ENCODE measurements at regions not wholly inside any gene's neighbourhood (a gene's known extent, or its start where the extent isn't known, plus 50 kb on each side); places are given as distances from the start of the nearest gene placed in this dataset.
A peak's percentile ranks its signal among the peaks of the same experiment; 100 is the strongest.

- Histone ChIP-seq H2AFZ (ENCODE audit: low read length) (no peak overlapping the region; the same call in 1 of the 2 replicates), H3K9ac (ENCODE audit: low read length) (peak overlapping the region; percentile 51), H3K79me2 (ENCODE audit: insufficient read depth, low read length) (no peaks in the 10 kb centered on the region), H3K9me3 (ENCODE audit: low read length) (no peaks in the 10 kb centered on the region), H3K36me3 (ENCODE audit: insufficient read depth, low read length) (peaks cover 6% of the 10 kb centered on the region; the same call in 1 of the 2 replicates), H3K9me2 (ENCODE audit: low read depth, low read length) (no peaks in the 10 kb centered on the region), H3F3A (ENCODE audit: insufficient read depth, low read length) (peaks cover 13% of the 10 kb centered on the region; the same call in 1 of the 2 replicates), H3K4me3 (ENCODE audit: low read depth, low read length, poor library complexity, severe bottlenecking) (peak overlapping the region; percentile 7), H4K20me1 (ENCODE audit: insufficient read depth, low read length) (no peaks in the 10 kb centered on the region), H3K4me1 (ENCODE audit: insufficient read depth, low read length, severe bottlenecking) (peaks cover 96% of the 10 kb centered on the region), H3K27ac (ENCODE audit: low read depth, low read length, poor library complexity, severe bottlenecking) (peak overlapping the region; percentile 93), H3K4me2 (ENCODE audit: low read length) (peak overlapping the region; percentile 38), H3K27me3 (ENCODE audit: insufficient read depth, low read length) (no peaks in the 10 kb centered on the region)
- TF ChIP-seq EZH2 (IDR thresholded peaks at IDR 0.05; ENCODE audit: borderline replicate concordance, low read length) = no peak
- TF ChIP-seq, protein P1, sequence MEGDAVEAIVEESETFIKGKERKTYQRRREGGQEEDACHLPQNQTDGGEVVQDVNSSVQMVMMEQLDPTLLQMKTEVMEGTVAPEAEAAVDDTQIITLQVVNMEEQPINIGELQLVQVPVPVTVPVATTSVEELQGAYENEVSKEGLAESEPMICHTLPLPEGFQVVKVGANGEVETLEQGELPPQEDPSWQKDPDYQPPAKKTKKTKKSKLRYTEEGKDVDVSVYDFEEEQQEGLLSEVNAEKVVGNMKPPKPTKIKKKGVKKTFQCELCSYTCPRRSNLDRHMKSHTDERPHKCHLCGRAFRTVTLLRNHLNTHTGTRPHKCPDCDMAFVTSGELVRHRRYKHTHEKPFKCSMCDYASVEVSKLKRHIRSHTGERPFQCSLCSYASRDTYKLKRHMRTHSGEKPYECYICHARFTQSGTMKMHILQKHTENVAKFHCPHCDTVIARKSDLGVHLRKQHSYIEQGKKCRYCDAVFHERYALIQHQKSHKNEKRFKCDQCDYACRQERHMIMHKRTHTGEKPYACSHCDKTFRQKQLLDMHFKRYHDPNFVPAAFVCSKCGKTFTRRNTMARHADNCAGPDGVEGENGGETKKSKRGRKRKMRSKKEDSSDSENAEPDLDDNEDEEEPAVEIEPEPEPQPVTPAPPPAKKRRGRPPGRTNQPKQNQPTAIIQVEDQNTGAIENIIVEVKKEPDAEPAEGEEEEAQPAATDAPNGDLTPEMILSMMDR (IDR thresholded peaks at IDR 0.05; ENCODE audit: low read length) = no peak
These were observed 72.1 kb downstream of the LMO4 start for GRCh38 chr1:87400813-87401212.

DNA sequence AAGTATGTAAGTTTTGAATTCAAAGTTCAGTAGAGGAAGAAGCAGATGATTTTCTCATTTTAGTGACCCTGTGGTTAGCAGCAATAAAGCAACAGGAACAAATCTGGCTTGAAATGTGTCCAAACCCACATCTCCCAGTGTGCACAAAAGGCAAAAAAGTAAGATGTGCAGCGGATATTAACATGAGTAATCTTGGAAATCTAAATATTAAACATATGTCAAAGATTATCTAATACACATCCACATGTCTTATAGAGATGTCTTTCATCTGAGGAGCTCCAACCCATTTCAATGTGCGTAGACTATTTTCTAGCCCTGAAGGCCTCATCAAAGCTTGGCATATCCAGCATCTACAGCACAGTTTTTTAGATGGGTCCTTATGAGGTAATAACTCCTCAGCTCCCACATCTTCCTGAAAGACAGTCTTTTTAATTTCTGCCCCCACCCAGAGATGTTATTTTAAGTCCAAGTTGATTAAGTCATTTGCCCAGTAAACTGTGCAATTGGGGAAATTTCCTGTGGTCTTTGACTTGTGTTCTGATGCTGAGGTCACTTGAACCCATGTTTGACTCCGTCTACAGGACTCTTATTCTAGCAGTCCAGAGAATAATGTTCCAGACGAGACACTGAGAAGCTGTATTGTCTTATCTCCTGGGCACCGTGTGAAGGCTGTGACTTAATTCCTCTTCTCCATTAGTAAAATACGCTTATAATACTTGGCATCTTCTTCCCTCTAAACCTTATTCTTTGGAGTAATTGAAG, 73.7 kb downstream of the LMO4 start:
- Histone ChIP-seq H3K27me3 (ENCODE audit: insufficient read depth, low read length) (no peaks in the 10 kb centered on the region), H3K4me2 (ENCODE audit: low read length) (peak overlapping the region; percentile 38), H3K36me3 (ENCODE audit: insufficient read depth, low read length) (peaks cover 19% of the 10 kb centered on the region), H4K20me1 (ENCODE audit: insufficient read depth, low read length) (no peaks in the 10 kb centered on the region), H3K9me3 (ENCODE audit: low read length) (no peaks in the 10 kb centered on the region), H2AFZ (ENCODE audit: low read length) (no peak overlapping the region), H3K4me3 (ENCODE audit: low read depth, low read length, poor library complexity, severe bottlenecking) (peak overlapping the region; percentile 7), H3K79me2 (ENCODE audit: insufficient read depth, low read length) (no peaks in the 10 kb centered on the region), H3F3A (ENCODE audit: insufficient read depth, low read length) (peaks cover 13% of the 10 kb centered on the region; the same call in 1 of the 2 replicates), H3K9me2 (ENCODE audit: low read depth, low read length) (no peaks in the 10 kb centered on the region), H3K9ac (ENCODE audit: low read length) (peak overlapping the region; percentile 51), H3K4me1 (ENCODE audit: insufficient read depth, low read length, severe bottlenecking) (peaks cover 89% of the 10 kb centered on the region), H3K27ac (ENCODE audit: low read depth, low read length, poor library complexity, severe bottlenecking) (peak overlapping the region; percentile 93)
- TF ChIP-seq, protein P1 (IDR thresholded peaks at IDR 0.05; ENCODE audit: low read length) = no peak
- TF ChIP-seq EZH2 (IDR thresholded peaks at IDR 0.05; ENCODE audit: borderline replicate concordance, low read length) = no peak

GRCh38 chr1:87403061-87403820, 74.6 kb downstream of the LMO4 start:
- Histone ChIP-seq H3K27ac (ENCODE audit: low read depth, low read length, poor library complexity, severe bottlenecking) (peak overlapping the region; percentile 93), H3K36me3 (ENCODE audit: insufficient read depth, low read length) (peaks cover 27% of the 10 kb centered on the region), H3K9ac (ENCODE audit: low read length) (peak overlapping the region; percentile 51), H2AFZ (ENCODE audit: low read length) (no peak overlapping the region), H3K79me2 (ENCODE audit: insufficient read depth, low read length) (no peaks in the 10 kb centered on the region; the same call in 1 of the 2 replicates), H4K20me1 (ENCODE audit: insufficient read depth, low read length) (no peaks in the 10 kb centered on the region), H3K4me3 (ENCODE audit: low read depth, low read length, poor library complexity, severe bottlenecking) (no peak overlapping the region), H3K4me1 (ENCODE audit: insufficient read depth, low read length, severe bottlenecking) (peaks cover 89% of the 10 kb centered on the region), H3K4me2 (ENCODE audit: low read length) (peak overlapping the region; percentile 27; the same call in 1 of the 2 replicates), H3F3A (ENCODE audit: insufficient read depth, low read length) (peaks cover 13% of the 10 kb centered on the region; the same call in 1 of the 2 replicates), H3K27me3 (ENCODE audit: insufficient read depth, low read length) (no peaks in the 10 kb centered on the region), H3K9me3 (ENCODE audit: low read length) (no peaks in the 10 kb centered on the region), H3K9me2 (ENCODE audit: low read depth, low read length) (no peaks in the 10 kb centered on the region)
- TF ChIP-seq, protein P1 (IDR thresholded peaks at IDR 0.05; ENCODE audit: low read length) = no peak
- no peak for TF ChIP-seq EZH2 (IDR thresholded peaks at IDR 0.05; ENCODE audit: borderline replicate concordance, low read length)

Measured in OCI-LY1 (cell line).